ENCODE measurements at regions not wholly inside any gene's neighbourhood (a gene's known extent, or its start where the extent isn't known, plus 50 kb on each side); places are given as distances from the start of the nearest gene placed in this dataset.
"Not testable (repeated sequence)": the region's sequence is repeated elsewhere in the genome, so short reads cannot be mapped to it uniquely, and the experiment has no call there.

DNA sequence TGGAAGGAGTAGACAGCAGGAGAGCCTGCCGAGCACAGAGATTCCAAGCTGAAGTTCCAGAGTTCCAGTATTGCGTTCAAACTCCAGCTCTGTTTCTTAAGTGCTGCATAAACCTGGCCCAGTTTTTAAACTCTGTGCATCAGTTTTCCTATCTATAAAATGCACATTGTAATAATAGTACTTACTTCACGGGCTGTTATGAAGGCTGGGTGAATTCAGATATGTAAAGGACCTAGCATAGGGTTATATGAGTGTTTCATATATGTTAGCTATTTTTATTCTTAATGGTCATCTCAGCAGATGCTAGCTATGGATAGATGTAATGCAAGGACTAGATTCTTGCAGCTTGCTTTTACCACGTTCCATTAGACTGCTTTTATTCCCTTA lies 293.1 kb upstream of the SEMA3C start:
- no peak for DNase-seq

- DNase-seq, result no peak
These were observed 292.5 kb upstream of the SEMA3C start for GRCh38 chr7:81211204-81211933.

GRCh38 chr7:81210137-81211064 lies 291.6 kb upstream of the SEMA3C start:
- DNase-seq, result no peak

GRCh38 chr7:81209059-81209458 lies 290.2 kb upstream of the SEMA3C start:
- DNase-seq, result no peak

DNA sequence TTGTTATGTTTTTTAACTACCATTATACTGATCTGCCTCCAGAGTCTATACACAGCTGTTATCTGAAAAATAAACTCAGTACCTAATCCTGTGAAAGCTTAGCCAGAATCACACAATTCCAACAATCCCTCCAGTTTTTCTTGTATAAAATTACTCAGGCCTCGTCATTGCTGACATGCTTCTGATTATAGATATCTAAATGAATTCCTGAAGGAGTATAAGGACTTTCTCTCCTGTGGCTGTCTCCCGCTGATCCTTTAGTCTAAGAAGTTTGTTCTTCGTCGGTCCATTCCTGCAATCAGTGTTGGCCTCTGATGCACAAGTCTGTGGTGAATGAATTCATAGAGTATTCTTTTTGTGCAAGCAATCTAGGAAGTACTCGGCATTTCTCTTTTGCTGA lies 288.9 kb upstream of the SEMA3C start:
- no peak for DNase-seq

DNA sequence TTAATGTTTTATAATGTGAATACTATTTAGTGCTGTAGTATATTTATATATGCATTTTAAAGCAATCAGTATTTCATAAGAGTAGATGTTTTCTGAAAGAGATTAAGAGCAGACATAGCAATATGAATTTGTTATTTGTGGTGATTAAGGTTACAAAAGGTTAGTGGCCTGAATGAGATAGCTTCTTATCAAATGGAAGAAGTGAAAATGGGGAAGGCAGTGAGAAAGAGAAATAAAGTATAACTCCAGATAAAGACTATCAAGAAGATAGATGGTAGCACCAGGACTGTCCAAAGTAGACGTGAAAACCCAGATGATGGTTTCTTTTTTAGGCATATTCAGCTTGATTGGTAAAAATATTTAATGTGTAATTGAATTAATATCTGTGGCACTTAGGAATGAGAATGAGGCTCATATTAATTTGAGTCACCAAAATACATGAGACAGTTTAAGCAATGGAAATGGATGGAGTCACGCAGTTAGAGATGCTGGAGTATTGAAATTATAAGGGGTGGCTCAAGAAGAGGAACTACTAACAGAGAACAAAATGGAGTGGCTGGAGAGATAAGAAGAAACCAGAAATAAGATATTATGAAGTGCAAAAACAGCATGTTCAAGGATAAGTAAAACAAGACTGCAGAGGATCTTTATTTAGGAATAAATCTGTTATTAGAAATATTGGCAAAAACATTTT lies 288.0 kb upstream of the SEMA3C start:
- DNase-seq, result no peak

GRCh38 chr7:81206217-81206616 lies 287.4 kb upstream of the SEMA3C start:
- DNase-seq, result no peak

GRCh38 chr7:81201188-81201587 lies 282.3 kb upstream of the SEMA3C start:
- DNase-seq, result no peak

DNA sequence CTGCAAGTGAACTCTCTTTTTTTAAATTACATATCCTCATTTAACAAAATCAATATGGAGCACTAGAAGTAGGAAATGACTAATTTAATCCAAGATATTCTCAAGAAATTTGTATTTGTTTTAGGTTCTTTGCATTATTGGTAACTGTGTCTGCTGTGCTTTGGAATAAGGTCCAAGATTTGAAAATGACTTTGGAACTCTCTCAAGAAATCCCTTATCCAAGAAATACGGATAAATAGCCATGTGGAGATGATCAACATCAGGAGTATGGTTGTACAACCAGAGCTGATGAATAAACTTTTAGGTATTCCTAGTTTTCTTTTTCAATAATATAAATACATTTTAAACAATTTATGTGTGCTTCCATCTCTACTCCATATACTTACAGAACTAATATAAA lies 279.9 kb upstream of the SEMA3C start:
- DNase-seq, result no peak

DNA sequence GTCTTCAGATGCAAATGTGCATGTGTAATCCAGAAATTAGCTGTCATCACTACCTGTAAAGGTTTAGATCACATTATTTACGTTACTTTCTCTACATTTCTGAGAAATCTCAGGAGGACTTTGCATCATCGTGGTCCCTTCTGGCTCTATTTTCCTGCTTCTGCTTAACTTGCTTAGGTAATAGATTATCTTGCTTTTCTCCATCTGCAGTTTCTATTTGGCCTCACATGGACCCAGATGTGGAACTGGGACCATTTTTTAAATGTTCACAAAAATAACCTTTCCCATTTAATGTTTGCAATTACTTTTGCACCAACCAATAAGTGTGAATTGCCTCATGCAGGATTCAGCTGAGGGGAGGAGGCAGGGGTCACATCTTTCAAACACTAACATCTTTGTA lies 278.4 kb upstream of the SEMA3C start:
- DNase-seq, result no peak

- no peak for DNase-seq
These were observed 276.2 kb upstream of the SEMA3C start for GRCh38 chr7:81195033-81195432.

- no peak for DNase-seq
These were observed 272.3 kb upstream of the SEMA3C start for GRCh38 chr7:81190997-81191768.

GRCh38 chr7:81187753-81188152 lies 268.9 kb upstream of the SEMA3C start:
- DNase-seq, result no peak

GRCh38 chr7:81186691-81187090 lies 267.8 kb upstream of the SEMA3C start:
- no peak for DNase-seq

GRCh38 chr7:81185072-81185471 lies 266.2 kb upstream of the SEMA3C start:
- no peak for DNase-seq

DNA sequence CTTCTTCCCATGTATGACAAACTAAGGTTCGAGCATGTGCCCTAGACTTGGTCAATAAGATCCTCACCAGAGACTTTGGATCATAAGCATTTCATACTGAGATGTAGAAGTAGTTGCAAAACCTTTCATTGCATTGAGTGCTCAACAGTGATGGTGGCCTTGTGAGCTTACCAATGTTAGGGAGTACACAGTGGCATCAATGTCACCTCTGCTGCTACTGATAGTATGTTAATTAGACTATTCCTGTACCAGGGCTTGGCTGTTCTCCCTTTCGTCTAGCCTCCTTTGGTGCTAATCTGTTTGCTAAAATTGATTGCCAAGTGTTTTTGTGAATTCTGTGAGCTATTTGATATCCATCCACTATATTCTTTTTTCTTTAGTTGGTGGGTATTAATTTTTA lies 264.5 kb upstream of the SEMA3C start:
- DNase-seq, result no peak

- DNase-seq, result not testable (repeated sequence)
These were observed 263.2 kb upstream of the SEMA3C start for GRCh38 chr7:81182056-81182455.

- DNase-seq, result no peak
These were observed 262.2 kb upstream of the SEMA3C start for GRCh38 chr7:81181066-81181465.

DNA sequence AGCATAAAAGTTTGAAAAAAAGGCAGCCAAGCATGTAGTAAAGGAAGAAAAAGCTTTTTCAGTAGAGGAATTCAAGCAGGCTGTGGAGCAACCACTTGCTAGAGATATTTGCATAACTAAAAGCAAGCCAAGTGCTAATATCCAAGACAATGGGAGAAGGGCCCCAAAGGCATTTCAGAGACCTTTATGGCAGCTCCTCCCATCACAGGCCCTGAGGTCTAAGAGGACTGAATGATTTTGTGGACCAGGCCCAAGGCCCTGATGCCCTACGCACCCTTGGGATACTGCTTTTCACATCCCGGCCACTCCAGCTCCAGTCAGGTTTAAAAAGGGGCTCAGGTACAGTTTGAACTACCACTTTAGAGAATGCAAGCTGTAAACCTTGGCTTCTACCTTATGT lies 261.7 kb upstream of the SEMA3C start:
- DNase-seq, result no peak

DNA sequence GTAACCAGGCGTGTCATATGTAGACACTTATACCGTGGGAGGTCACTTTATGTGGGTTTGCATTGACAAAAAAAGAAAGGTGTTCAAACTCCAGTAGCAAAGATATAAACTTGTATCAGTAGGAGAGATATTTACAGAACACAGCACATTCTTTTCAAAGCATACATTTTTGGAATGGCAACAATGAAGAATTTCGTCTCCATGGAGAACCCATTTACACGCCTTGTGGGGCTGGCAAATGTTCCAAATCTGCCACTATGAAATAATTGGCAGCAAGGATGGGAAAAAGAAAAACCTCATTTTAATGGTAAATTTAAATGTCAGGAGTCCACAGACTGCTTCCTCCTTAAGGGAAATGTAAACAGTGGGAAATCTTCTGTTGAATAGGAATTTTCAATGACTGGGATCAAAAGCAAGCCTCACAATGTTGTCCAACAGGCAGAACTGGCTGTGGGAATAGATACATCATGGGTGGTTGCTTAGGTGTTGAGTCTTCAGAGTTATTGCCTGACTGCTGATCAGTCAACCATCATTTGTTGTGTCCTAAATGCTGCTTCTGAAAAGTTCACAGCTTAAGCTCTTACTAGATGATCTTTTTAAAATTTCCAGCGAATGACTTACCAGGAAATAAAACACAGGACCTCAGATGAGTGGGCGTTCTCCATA lies 256.6 kb upstream of the SEMA3C start:
- DNase-seq, result no peak

DNA sequence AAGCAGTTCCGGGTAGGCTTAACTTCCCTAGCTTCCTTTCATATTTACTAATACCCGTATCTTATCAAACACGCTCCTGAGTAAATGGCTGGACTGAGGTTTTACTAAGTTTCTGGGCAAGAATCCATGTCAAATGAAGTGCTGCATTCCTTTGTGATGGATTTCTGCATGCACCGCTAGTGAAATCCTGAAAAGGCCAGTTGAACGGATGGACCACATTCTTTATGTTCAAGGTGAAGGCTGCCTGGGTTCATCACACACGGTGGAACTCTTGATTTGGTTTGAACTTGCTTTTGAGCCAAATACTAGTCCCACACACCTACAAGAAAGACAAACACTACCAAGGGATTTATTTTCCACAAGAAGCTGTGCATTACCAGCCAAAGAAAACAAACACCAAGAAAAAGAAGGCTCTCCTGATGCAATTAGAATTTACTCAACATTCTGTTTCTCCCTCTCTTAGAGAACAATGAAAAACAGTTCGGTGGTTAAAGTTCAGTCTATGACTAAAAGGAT lies 255.0 kb upstream of the SEMA3C start:
- DNase-seq, result no peak

- DNase-seq, result no peak
These were observed 251.4 kb upstream of the SEMA3C start for GRCh38 chr7:81170291-81170690.
